SK-N-SH treated with all-trans-retinoic acid at 6 μM for 48 hours (cell line): ENCODE measurements at regions not wholly inside any gene's neighbourhood (a gene's known extent, or its start where the extent isn't known, plus 50 kb on each side); places are given as distances from the start of the nearest gene placed in this dataset.

Experiments used
- ESRRG ChIP-seq: fragments of 250-450 bp; sonication (Bioruptor Pico); IDR thresholded peaks from 2 replicates; pipeline ENCODE4 v1.6.1; 2021; ENCODE audit warnings: mild to moderate bottlenecking
- GLIS3 ChIP-seq: fragments of 250-450 bp; sonication (Bioruptor Pico); IDR thresholded peaks from 2 replicates; pipeline ENCODE4 v1.5.0; 2020; ENCODE audit warnings: mild to moderate bottlenecking, moderate library complexity
- RARB ChIP-seq: fragments of 250-450 bp; sonication (Bioruptor Pico); IDR thresholded peaks from 2 replicates; pipeline ENCODE4 v1.8.0; 2021; ENCODE audit warnings: mild to moderate bottlenecking, moderate library complexity
- TOX ChIP-seq: fragments of 250-450 bp; sonication (Bioruptor Pico); IDR thresholded peaks from 2 replicates; pipeline ENCODE4 v1.8.0; 2021; ENCODE audit warnings: mild to moderate bottlenecking, moderate library complexity, borderline replicate concordance
- ZC3H10 ChIP-seq: fragments of 250-450 bp; sonication (Bioruptor Pico); IDR thresholded peaks from 2 replicates; pipeline ENCODE4 v1.5.1; 2021; ENCODE audit warnings: mild to moderate bottlenecking, moderate library complexity
- ZFP3 ChIP-seq: fragments of 250-450 bp; sonication (Bioruptor Pico); IDR thresholded peaks from 2 replicates; pipeline ENCODE4 v1.5.0; 2020; ENCODE audit warnings: mild to moderate bottlenecking, moderate library complexity
- ZFP30 ChIP-seq: fragments of 450-650 bp; formaldehyde crosslinking; IDR thresholded peaks from 2 replicates; pipeline ENCODE4 v1.5.0; 2022; ENCODE audit warnings: mild to moderate bottlenecking, moderate library complexity
- ZNF565 ChIP-seq: fragments of 450-650 bp; formaldehyde crosslinking; conservative IDR thresholded peaks from 2 replicates; pipeline ENCODE4 v1.5.0; 2020; ENCODE audit warnings: low read depth, mild to moderate bottlenecking, moderate library complexity
- ZNF70 ChIP-seq: fragments of 450-650 bp; formaldehyde crosslinking; IDR thresholded peaks from 2 replicates; pipeline ENCODE4 v1.5.0; 2020; ENCODE audit warnings: mild to moderate bottlenecking, moderate library complexity
- ZNF8 ChIP-seq: fragments of 450-650 bp; formaldehyde crosslinking; IDR thresholded peaks from 2 replicates; pipeline ENCODE4 v1.5.0; 2020; ENCODE audit warnings: mild to moderate bottlenecking, moderate library complexity
- TF ChIP-seq, protein P1 (sequence below): fragments of 250-450 bp; sonication (Bioruptor Pico); IDR thresholded peaks from 2 replicates; pipeline ENCODE4 v1.5.1; 2020; ENCODE audit warnings: low read depth, mild to moderate bottlenecking, moderate library complexity
- TF ChIP-seq, protein P2 (sequence below): fragments of 250-450 bp; sonication (Bioruptor Pico); IDR thresholded peaks from 2 replicates; pipeline ENCODE4 v1.8.0; 2020; ENCODE audit warnings: mild to moderate bottlenecking, moderate library complexity, borderline replicate concordance
- TF ChIP-seq, protein P3 (sequence below): fragments of 250-450 bp; sonication (Bioruptor Pico); IDR thresholded peaks from 2 replicates; pipeline ENCODE4 v1.8.0; 2021; ENCODE audit warnings: low read depth, mild to moderate bottlenecking, moderate library complexity, borderline replicate concordance

DNA sequence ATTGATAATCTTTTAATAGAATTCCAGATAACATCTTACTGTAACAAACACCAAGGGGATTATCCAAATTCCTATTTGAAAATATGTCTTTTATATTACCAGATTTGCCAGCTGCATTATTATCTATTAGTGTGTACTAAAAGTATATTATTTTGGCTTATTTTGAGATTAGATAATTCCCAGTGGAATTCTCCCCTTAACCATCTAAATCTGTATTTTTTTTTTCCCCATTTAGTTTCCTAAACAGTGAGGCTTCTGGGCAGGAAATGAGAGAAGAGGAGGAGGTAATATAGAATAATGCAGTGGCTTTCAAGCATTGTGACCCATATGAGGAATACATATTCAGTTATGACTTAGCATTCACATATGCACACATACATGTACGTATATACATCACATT is 53.5 kb upstream of the ABL1 start:
- TF ChIP-seq ZC3H10 (CRISPR knock-in tag) (no peak), RARB (no peak), ZNF565 (CRISPR knock-in tag) (no peak), ZFP30 (no peak), ZNF70 (no peak), ESRRG (CRISPR knock-in tag) (no peak), TOX (CRISPR knock-in tag) (no peak), ZFP3 (CRISPR knock-in tag) (no peak), GLIS3 (no peak), ZNF8 (CRISPR knock-in tag) (no peak)
- TF ChIP-seq, protein P1, sequence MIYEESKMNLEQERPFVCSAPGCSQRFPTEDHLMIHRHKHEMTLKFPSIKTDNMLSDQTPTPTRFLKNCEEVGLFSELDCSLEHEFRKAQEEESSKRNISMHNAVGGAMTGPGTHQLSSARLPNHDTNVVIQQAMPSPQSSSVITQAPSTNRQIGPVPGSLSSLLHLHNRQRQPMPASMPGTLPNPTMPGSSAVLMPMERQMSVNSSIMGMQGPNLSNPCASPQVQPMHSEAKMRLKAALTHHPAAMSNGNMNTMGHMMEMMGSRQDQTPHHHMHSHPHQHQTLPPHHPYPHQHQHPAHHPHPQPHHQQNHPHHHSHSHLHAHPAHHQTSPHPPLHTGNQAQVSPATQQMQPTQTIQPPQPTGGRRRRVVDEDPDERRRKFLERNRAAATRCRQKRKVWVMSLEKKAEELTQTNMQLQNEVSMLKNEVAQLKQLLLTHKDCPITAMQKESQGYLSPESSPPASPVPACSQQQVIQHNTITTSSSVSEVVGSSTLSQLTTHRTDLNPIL (CRISPR knock-in tag): no peak
- TF ChIP-seq, protein P2, sequence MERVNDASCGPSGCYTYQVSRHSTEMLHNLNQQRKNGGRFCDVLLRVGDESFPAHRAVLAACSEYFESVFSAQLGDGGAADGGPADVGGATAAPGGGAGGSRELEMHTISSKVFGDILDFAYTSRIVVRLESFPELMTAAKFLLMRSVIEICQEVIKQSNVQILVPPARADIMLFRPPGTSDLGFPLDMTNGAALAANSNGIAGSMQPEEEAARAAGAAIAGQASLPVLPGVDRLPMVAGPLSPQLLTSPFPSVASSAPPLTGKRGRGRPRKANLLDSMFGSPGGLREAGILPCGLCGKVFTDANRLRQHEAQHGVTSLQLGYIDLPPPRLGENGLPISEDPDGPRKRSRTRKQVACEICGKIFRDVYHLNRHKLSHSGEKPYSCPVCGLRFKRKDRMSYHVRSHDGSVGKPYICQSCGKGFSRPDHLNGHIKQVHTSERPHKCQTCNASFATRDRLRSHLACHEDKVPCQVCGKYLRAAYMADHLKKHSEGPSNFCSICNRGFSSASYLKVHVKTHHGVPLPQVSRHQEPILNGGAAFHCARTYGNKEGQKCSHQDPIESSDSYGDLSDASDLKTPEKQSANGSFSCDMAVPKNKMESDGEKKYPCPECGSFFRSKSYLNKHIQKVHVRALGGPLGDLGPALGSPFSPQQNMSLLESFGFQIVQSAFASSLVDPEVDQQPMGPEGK: no peak
- TF ChIP-seq, protein P3, sequence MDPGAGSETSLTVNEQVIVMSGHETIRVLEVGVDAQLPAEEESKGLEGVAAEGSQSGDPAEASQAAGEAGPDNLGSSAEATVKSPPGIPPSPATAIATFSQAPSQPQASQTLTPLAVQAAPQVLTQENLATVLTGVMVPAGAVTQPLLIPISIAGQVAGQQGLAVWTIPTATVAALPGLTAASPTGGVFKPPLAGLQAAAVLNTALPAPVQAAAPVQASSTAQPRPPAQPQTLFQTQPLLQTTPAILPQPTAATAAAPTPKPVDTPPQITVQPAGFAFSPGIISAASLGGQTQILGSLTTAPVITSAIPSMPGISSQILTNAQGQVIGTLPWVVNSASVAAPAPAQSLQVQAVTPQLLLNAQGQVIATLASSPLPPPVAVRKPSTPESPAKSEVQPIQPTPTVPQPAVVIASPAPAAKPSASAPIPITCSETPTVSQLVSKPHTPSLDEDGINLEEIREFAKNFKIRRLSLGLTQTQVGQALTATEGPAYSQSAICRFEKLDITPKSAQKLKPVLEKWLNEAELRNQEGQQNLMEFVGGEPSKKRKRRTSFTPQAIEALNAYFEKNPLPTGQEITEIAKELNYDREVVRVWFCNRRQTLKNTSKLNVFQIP (CRISPR knock-in tag): no peak
